Stromal cell of bone marrow (primary cell): ENCODE measurements at regions not wholly inside any gene's neighbourhood (a gene's known extent, or its start where the extent isn't known, plus 50 kb on each side); places are given as distances from the start of the nearest gene placed in this dataset.
"Not testable (repeated sequence)": the region's sequence is repeated elsewhere in the genome, so short reads cannot be mapped to it uniquely, and the experiment has no call there.

ENCODE experiments used
- DNase-seq: peaks from one replicate; pipeline ENCODE4 v3.0.0-alpha.2; 2012; ENCODE audit warnings: low read depth

DNA sequence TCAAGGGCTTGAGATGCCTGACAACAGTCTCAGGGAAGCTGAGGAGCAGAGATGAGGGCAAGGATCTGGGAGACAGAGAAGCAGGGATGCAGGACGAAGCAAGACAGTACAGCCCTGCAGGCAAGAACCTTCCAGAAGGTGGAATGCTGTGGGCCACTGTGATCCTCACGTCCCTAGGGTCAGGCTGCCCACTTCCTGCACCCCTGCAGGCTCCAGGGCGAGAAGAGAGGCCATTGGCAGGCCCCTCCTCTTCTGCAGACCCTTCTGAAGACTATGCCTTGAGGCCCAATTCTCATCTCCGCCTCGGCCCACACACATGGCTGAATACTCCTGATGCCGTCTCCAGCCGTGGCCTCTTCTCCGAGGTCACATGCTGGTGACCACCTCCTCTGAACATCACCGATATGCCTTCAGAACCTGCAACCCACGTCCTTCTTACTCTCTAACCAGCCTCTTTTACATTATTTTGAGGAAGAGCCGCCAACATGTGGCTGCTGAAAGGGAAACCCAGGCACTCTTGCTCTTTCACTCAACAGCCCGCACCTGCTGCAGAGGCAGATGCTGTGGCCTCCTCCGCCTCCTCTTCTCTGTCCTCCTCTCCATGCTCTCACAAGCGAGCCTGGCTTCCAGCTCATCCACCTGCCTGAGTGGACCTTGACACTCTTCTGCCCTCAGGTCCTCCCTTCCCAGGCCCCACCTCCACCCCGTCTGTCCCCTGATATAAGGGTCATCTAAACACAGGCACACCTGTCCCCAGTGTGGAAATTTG is 181.5 kb downstream of the IRX2 start:
- DNase-seq, result no peak

DNA sequence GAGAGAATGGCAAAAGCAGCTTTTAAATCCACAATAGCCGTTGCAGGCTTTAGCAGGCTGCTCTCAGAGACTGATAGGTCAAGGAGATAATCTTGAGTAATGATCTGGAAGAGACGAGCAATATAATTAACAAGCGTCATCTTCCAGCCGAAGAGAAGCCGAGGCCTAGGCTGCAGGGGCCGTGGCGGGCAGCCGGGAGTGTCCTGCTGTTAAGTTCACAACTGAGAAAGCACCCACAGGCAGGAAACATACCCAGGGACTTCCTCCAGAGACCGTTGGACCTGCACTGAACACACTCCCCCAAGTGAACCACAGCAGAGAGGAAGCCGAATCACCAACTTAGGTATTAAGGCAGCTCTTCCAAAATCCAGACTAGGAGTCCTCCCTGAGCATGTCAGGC is 182.3 kb downstream of the IRX2 start:
- no peak for DNase-seq

DNA sequence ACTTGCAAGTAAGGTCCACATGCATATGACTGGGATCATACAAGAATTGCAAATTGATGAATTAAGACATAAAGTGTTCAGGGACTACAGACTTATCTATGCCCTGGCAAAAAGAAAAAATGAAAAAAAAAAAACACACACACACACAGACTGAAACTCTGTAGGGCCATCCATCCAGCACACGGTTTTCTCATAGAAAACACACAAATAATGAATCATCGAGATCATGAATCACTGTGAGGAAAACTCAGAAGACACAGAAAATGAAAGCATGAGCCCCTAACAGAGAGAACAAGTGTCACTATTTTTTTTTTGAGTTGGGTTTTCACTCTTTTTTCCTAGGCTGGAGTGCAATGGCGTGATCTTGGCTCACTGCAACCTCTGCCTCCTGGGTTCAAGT is 185.2 kb downstream of the IRX2 start:
- DNase-seq, result no peak

- no peak for DNase-seq
Observed at GRCh38 chr5:2565147-2565546, 186.3 kb downstream of the IRX2 start.

GRCh38 chr5:2563046-2563445 is 188.4 kb downstream of the IRX2 start:
- DNase-seq, result no peak

- DNase-seq, result no peak
Observed at GRCh38 chr5:2562036-2562435, 189.4 kb downstream of the IRX2 start.

DNA sequence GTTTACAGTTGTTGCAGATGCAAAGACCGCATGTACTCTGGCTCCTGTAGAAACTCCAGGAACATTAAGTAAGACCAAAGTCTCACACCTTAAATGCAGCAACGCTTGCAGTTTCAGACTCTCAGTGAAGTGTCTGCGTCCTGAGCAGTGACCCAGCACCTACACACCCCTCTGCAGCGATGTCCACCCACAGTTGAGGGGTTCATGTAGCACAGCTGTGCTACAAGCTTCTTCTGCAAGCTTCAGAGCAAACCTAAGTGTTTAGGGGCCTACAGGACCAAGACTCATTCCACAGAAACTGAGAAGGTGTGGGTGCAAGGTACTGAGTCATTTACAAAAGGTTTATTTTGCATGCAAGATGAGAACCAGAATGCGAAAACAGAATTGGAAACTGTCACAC is 191.0 kb downstream of the IRX2 start:
- no peak for DNase-seq

DNA sequence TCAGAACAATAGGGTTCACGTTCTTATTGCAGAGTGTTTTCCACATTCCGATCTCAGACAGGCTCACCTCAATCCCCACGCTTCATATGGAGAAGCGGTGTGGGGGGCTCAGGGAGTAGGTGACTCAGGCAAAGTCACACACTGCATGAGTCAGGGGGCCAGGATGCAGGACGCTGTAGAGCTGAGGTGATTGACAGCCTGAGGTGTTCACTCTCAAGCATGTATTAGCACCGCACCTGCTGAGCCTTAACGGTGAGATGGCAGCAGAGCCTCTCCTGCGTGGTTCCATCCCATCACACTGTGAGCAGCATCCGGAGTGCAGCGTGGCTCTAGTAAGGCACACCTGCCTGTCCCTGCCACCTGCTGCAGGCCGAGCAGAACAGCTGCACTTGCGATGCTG is 194.0 kb downstream of the IRX2 start:
- no peak for DNase-seq

- no peak for DNase-seq
Observed at GRCh38 chr5:2556375-2556966, 195.0 kb downstream of the IRX2 start.

GRCh38 chr5:2553611-2554010 is 197.9 kb downstream of the IRX2 start:
- no peak for DNase-seq

- no peak for DNase-seq
Observed at GRCh38 chr5:2550509-2550908, 201.0 kb downstream of the IRX2 start.

DNA sequence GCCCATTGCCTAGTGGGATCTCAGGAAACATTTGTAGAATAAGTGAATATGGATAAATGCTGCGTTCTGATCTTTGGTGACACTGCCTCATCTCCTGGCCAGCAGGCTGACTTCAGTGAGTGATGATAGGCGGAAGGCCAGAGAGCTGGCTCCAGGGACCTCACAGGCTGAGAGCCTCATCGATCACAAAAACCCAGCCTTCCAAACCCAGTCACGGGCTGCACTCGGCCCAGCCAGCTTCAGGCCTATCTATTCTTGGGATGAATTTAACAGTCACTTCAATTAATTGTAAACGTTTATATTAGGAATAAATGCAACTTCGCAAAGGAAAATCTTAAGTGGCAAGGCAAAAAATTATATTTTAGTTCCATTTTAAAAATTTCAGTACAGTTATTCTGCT is 201.6 kb downstream of the IRX2 start:
- no peak for DNase-seq

DNA sequence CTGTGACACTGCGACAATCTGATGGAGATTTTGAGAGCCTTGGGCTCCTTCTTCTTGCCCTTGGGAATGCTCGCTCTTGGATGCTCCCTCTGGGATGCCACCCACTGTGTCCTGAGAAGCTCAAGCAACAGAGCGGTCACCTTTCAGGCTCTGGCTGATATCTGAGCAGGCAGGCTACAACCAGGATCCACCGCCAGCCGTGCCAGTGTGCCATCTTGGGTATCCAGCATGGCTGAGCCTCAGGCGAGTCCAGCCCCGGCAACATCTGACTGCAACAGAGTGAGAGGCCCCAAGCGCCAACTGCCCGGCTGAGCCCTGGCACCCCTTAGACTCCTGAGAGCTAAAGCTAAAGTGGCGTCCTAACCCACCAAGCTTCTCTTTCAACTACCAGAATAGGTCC is 202.1 kb downstream of the IRX2 start:
- DNase-seq, result no peak

GRCh38 chr5:2546938-2547337 is 204.5 kb downstream of the IRX2 start:
- DNase-seq, result no peak

GRCh38 chr5:2544003-2544402 is 207.5 kb downstream of the IRX2 start:
- DNase-seq, result no peak

DNA sequence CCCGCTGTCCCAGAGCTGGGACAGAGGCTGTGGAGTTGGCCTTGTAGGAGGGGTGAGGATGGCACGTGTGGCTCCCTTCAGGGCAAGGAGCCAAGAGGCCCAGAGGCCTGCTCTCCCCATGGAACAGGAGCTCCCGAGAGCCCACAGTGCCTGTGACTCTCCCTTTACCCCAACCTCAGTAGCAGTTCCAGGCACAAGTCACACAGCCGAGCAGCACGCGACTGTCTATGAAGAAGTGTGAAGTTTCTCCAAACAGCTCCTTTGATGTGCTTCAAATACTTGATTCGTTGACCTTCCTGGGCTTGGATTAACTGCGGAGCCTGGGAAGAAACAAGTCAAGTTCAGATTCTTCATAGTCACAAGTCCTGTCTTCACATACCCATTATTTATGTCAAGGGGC is 208.7 kb downstream of the IRX2 start:
- no peak for DNase-seq

DNA sequence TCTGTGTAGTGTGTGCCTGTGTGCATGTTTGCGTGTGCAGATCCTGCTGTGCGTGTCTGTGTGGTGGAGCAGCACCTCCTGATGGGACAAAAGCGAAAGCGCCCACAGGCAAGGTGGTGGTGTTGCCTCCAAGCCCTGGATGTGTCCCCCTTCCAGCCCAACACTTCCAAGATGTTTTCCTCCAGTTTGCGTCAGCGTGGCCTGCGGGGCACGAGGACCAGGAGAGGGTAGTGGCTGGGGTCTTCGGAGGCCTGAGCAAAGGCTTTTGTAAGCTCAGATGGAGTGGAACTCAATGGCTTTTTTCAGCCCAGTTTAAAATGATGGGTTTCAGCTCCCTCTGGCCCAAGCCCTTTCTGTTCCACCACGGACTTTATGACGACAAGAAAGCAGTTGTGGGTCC is 209.5 kb downstream of the IRX2 start:
- no peak for DNase-seq

GRCh38 chr5:2538169-2538568 is 213.3 kb downstream of the IRX2 start:
- no peak for DNase-seq

- DNase-seq, result no peak
Observed at GRCh38 chr5:2537378-2538145, 213.9 kb downstream of the IRX2 start.

DNA sequence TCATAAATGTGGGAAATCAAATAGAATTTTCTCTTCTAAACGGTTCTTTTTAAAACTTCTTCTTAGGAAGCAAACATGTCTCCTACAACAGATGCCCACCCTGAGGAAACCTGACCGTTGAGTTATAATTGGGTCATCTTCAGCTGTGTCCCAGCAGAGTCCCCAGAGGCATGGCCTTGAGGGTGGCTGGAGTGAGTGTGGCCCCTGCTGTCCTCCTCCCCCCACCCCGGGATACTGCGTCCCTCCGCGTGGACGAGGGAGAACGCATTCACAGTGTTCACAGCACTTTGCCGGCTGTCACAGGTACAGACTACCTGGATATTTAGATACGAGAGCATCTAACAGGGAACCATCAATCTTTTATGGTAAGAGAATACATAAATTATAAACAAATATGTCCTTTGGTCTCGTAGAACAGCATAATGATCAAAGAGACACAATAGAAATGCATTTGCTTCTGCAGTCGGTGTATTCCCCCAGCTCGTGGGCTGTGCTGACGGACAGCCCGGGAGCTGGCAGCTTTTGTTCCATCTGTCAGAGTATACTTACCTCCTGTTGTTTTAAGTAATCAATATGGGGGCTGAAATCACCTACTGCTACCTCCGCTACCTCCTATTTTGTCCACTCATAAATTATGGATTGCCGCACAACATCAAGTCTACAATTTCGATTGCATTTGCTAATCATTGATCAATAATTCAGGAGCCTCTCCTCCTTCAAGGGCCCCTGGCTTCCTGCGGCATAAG is 214.7 kb downstream of the IRX2 start:
- no peak for DNase-seq

DNA sequence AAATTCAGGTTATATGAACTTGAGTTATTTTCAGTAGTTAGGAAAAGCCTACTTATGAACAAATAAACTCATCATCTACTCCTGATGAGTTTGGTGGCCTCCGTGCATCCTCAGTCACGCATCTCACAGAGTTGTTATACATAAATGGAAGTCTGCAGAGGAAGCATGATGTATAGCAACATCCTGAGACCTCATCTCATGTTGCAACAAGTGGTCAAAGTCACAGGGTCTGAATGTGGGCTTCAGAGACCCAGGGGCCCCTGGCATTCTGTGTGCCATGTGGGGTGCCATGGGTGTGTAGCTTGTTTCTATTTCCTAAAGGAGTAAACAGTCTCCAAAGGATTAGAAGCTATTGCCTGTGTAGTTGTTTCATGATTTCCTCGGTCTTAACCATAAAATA is 216.5 kb downstream of the IRX2 start:
- DNase-seq, result no peak

GRCh38 chr5:2534251-2534650 is 217.2 kb downstream of the IRX2 start:
- DNase-seq, result no peak

GRCh38 chr5:2533848-2534247 is 217.6 kb downstream of the IRX2 start:
- DNase-seq, result not testable (repeated sequence)
